HL-60 (cell line): ENCODE measurements at regions not wholly inside any gene's neighbourhood (a gene's known extent, or its start where the extent isn't known, plus 50 kb on each side); places are given as distances from the start of the nearest gene placed in this dataset.

Experiments used
- CTCF ChIP-seq: IDR thresholded peaks from one replicate; pipeline ENCODE4 v1.5.1; 2011; ENCODE audit warnings: low read length, control low read depth, inconsistent platforms; ENCODE audit not compliant: insufficient read depth
- POLR2AphosphoS5 ChIP-seq: IDR thresholded peaks from 2 replicates; pipeline ENCODE4 v1.6.1; 2012; ENCODE audit warnings: low read depth
- SPI1 ChIP-seq: IDR thresholded peaks from 2 replicates; pipeline ENCODE4 v1.6.1; 2012; ENCODE audit warnings: low read depth, mild to moderate bottlenecking, borderline replicate concordance

GRCh38 chr5:100749771-100750284 is 153.3 kb downstream of the ST8SIA4 start:
- no peak for TF ChIP-seq POLR2AphosphoS5
- no peak for TF ChIP-seq CTCF
- TF ChIP-seq SPI1 = no peak
